ES-I3 (cell line): ENCODE measurements at regions not wholly inside any gene's neighbourhood (a gene's known extent, or its start where the extent isn't known, plus 50 kb on each side); places are given as distances from the start of the nearest gene placed in this dataset.
"Not testable (repeated sequence)": the region's sequence is repeated elsewhere in the genome, so short reads cannot be mapped to it uniquely, and the experiment has no call there.

Experiments used
- H3K36me3 ChIP-seq: 2 replicates; pipeline ENCODE4 v1.6.1; 2013; ENCODE audit warnings: mild to moderate bottlenecking, low read length, control low read depth, moderate library complexity; ENCODE audit not compliant: insufficient read depth
- H3K4me1 ChIP-seq: 2 replicates; pipeline ENCODE4 v1.6.1; 2013; ENCODE audit warnings: mild to moderate bottlenecking, control low read depth, low read length; ENCODE audit not compliant: insufficient read depth
- H3K9ac ChIP-seq: 2 replicates; pipeline ENCODE4 v1.6.1; 2013; ENCODE audit warnings: low read depth, mild to moderate bottlenecking, low read length, moderate library complexity
- H3K9me3 ChIP-seq: 2 replicates; pipeline ENCODE4 v1.6.1; 2013; ENCODE audit warnings: mild to moderate bottlenecking, low read length, moderate library complexity; ENCODE audit not compliant: control insufficient read depth, insufficient read depth

DNA sequence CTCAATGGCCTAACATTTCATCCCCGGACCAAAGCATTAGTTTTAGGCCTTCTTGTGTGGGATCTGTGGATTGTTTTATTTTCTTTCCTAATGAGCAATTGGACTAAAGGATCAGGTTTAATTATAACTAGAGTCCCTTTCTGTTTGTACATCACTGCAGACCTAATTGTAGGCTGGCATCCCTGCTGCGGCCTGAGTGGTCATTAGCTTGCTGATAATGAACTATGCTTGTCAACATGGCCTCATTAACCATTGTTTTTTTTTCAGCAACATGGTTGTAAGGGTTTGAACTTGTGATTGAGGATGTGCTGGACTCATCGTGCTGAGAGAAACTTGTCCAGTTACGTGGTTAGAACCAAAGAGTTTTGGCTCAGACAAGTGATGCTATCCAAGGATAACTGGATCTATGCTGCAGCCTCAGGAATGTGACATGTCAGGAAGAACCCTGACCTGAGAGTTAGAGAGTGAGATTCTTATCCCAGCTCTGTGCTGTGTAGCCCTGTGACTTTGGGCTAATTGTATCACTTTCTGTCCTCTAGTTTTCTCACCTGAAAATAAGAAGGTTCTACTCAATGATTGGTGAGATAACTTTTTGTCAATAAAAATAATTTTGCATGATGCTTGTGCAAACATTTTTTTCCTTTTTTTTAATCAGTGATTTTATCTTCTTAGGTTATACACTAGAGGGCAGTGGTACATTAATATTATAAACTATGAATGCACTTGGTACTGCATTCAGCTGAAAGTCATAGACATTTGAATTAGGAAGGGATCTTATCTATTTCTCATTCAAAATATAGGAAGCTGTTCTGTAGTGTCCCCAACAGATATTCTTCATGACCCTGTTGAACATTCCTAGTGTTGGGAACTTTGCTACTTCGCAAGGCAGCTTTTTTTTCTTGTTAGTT lies 140.9 kb downstream of the RNF144B start:
- Histone ChIP-seq H3K9ac (no peak overlapping the region), H3K9me3 (no peaks in the 10 kb centered on the region), H3K36me3 (no peaks in the 10 kb centered on the region), H3K4me1 (peaks cover 7% of the 10 kb centered on the region; the same call in 1 of the 2 replicates)

GRCh38 chr6:18530201-18530600 lies 143.1 kb downstream of the RNF144B start:
- H3K36me3 ChIP-seq: no peaks in the 10 kb centered on the region
- peaks cover 12% of the 10 kb centered on the region; the same call in 1 of the 2 replicates for H3K4me1 ChIP-seq
- no peak overlapping the region for H3K9ac ChIP-seq
- no peaks in the 10 kb centered on the region for H3K9me3 ChIP-seq

GRCh38 chr6:18532139-18532538 lies 145.0 kb downstream of the RNF144B start:
- no peaks in the 10 kb centered on the region for H3K36me3 ChIP-seq
- H3K9ac ChIP-seq: no peak overlapping the region
- H3K9me3 ChIP-seq: no peaks in the 10 kb centered on the region
- peaks cover 12% of the 10 kb centered on the region; the same call in 1 of the 2 replicates for H3K4me1 ChIP-seq

DNA sequence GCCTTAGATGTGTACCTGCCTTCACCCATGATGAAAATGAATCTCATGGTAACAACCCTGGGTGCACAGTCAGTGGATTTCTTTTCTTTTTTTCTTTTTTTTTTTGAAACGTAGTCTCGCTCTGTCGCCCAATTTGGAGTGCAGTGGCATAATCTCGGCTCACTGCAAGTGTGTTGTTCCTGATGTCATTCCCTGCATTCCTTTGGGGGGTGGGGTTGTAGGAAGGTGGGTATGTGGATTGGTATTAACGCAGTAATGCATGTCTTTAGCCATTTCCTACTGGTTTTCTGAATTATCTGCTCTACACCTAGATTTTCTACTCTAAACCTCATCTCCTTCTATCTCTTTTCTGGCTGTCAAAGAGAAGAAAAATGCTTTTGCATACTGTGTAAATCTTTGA lies 146.6 kb downstream of the RNF144B start:
- H3K36me3 ChIP-seq: no peaks in the 10 kb centered on the region
- H3K9ac ChIP-seq: no peak overlapping the region
- no peaks in the 10 kb centered on the region for H3K9me3 ChIP-seq

DNA sequence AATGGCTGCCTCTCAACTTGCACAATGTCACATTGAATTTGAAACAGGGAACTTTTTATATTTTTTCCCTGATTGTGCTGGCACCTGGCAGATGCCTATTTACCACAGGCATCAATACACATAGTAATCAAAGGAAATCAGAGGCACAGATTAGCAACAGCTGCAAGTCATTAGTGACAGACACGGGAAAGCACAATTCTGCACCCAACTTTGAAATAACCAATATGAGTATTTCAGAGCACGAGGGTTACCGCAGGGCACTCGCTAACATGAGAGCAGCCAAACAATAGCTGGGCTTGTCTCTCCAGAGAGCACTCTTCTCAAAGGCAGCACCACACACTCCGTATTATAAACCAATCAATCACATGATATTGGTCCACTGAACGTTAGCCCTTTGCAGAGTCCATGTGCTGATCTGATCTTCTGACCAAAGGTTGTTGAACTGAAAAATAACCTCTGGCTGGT lies 149.5 kb downstream of the RNF144B start:
- Histone ChIP-seq H3K36me3 (no peaks in the 10 kb centered on the region), H3K9ac (no peak overlapping the region), H3K9me3 (no peaks in the 10 kb centered on the region)

More for the DNA sequence above, 146.6 kb downstream of the RNF144B start:
- peaks cover 8% of the 10 kb centered on the region; the same call in 1 of the 2 replicates for H3K4me1 ChIP-seq

GRCh38 chr6:18538315-18538714 lies 151.2 kb downstream of the RNF144B start:
- Histone ChIP-seq H3K4me1 (peaks cover 5% of the 10 kb centered on the region; the same call in 1 of the 2 replicates), H3K9me3 (no peaks in the 10 kb centered on the region), H3K9ac (no peak overlapping the region), H3K36me3 (no peaks in the 10 kb centered on the region)

More for the DNA sequence above, 149.5 kb downstream of the RNF144B start:
- peaks cover 8% of the 10 kb centered on the region; the same call in 1 of the 2 replicates for H3K4me1 ChIP-seq

DNA sequence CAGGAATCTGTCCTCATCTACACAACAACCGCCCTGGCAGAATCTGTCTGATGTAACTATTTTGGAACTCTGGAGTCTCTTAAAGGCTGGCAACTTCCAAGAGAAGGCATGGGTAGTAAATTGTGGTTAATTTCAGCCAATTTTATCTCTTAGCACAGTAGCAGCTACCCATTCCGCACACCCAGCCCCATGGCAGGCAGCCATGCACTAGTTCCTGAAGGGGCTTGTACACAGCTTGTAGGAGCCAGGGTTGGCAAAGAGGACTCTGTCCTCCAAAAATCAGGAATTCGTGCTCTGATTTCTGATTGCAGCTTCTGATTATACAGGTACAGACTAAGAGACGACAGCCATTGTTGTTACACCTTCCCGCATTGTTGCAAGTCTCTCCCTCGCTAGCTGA lies 155.9 kb downstream of the RNF144B start:
- Histone ChIP-seq H3K4me1 (no peaks in the 10 kb centered on the region), H3K9ac (no peak overlapping the region), H3K9me3 (no peaks in the 10 kb centered on the region), H3K36me3 (no peaks in the 10 kb centered on the region)

GRCh38 chr6:18545142-18545541 lies 158.0 kb downstream of the RNF144B start:
- not testable (repeated sequence) for H3K4me1 ChIP-seq, H3K36me3 ChIP-seq, H3K9ac ChIP-seq, H3K9me3 ChIP-seq

DNA sequence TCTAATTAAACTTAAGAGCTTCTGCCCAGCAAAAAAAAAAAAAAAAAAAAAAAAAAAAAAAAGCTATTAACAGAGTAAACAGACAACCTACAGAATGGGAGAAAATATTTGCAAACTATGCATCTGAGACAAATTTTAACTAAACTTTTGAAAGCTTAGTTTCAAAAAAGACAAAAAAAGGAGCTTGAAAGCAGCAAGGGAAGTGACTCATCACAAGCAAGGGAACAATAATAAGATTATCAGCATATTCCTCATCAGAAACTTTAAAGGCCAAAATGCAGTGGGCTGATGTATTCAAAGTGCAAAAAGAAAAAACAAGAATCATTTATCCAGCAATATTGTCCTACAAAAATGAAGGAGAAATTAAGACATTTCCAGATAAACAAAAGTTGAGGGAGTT lies 158.6 kb downstream of the RNF144B start:
- H3K36me3 ChIP-seq: no peaks in the 10 kb centered on the region

DNA sequence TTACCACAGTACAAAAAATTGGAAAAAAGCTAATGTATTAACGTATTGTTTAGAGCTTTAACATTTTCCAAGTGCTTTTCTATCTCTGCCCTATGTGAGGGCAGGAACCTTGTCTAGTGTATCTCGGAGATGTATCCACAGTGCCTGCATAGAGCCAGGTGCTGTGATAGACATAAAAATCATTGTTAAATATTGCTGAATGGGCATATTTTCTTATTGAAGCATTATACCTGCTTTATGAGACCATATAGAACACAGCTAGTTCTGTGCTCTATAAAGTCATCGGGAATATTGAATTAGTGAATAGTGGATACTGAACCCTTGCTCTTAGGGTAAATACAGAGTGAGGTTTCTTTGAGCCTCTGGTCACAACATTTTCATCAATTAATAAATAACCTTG lies 163.0 kb downstream of the RNF144B start:
- no peaks in the 10 kb centered on the region for H3K36me3 ChIP-seq
- no peaks in the 10 kb centered on the region for H3K4me1 ChIP-seq
- H3K9me3 ChIP-seq: no peaks in the 10 kb centered on the region
- H3K9ac ChIP-seq: no peak overlapping the region

More for the DNA sequence above, 158.6 kb downstream of the RNF144B start:
- no peak overlapping the region for H3K9ac ChIP-seq
- no peaks in the 10 kb centered on the region for H3K4me1 ChIP-seq
- no peaks in the 10 kb centered on the region for H3K9me3 ChIP-seq

DNA sequence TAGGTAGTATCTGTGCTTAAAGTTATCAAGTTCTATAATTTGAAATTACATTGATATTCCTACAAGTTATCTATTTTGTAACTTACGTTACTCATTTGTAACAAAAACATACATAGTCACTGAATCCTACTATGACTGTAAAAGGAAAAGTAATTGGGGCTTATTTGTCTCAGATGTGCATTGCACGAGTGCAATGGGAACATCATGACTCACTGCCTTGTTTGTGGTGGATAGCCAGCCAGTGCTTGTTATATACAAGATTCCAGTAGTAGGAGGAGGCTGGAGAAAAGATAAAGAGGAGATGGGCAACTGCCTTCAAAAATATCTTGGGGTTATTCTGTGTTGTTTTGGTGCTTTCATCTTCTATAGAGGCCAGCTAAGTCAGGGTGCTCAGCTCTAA lies 164.1 kb downstream of the RNF144B start:
- Histone ChIP-seq H3K4me1 (no peaks in the 10 kb centered on the region), H3K36me3 (no peaks in the 10 kb centered on the region), H3K9me3 (no peaks in the 10 kb centered on the region), H3K9ac (no peak overlapping the region)

DNA sequence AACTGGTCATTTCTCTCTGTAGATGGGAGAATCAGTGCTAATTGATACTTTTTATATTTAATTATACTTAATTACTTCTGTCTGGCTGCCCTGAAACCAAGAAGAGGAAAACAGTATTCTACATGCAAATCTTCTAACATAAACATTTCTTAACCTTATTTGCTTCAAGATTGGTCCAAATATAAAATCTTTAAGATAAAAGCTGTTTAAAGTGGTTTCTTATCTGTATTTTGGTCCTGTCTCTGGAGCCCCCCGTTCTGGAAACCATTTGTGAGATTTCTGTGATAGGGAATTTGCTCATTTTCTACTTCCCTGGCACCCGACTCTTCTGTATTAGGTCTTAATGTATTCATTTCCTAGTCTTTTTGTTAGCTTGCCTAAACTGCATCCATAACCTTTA lies 168.6 kb downstream of the RNF144B start:
- Histone ChIP-seq H3K9me3 (no peaks in the 10 kb centered on the region), H3K9ac (no peak overlapping the region), H3K4me1 (no peaks in the 10 kb centered on the region), H3K36me3 (no peaks in the 10 kb centered on the region)

DNA sequence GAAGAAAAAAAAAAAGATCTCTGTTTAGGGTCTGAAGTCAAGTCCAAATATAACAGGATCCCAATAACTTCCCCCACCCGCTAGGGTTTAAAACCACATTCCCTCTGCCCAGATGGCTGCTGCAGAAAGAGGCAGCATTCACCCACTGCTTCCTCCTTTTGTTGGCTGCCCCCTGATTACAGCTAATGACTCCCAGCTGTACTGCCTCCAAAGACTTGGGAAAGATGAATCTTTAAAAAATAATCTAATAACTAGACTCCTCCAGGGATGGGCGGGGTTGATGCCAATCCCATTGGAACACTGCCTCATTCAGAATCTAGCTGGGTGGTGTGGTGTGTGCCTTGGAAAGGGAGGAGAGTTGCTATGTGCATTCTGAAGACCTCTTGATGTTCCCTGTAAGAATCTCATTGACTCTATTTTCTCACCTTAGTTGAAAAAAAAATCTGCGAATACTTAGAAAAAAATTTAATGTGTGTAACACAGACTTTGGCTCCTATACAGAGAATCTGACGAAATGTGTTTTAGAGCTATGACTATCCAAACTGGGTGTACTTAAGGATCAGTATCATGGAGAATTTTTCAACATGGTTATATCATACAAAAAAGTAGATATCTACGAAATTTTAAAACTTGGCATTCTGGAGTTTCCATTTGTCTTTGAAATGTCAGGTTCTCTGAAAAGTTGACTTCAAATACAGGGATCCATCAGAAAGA lies 174.0 kb downstream of the RNF144B start:
- no peaks in the 10 kb centered on the region for H3K4me1 ChIP-seq
- H3K9me3 ChIP-seq: no peaks in the 10 kb centered on the region
- no peak overlapping the region for H3K9ac ChIP-seq
- H3K36me3 ChIP-seq: no peaks in the 10 kb centered on the region

GRCh38 chr6:18562726-18563125 lies 175.6 kb downstream of the RNF144B start:
- H3K9ac ChIP-seq: no peak overlapping the region
- H3K9me3 ChIP-seq: no peaks in the 10 kb centered on the region
- H3K4me1 ChIP-seq: no peaks in the 10 kb centered on the region
- no peaks in the 10 kb centered on the region for H3K36me3 ChIP-seq
